Left cardiac atrium (tissue), 4 donors: ENCODE measurements at regions not wholly inside any gene's neighbourhood (a gene's known extent, or its start where the extent isn't known, plus 50 kb on each side); places are given as distances from the start of the nearest gene placed in this dataset.

ENCODE experiments used
- ATAC-seq, 2 donors: fragments of 200-7000 bp; cut with Tn5 transposase; one replicate each; pipeline ENCODE4 v1.9.1; 2020; ENCODE audit warnings: mild to moderate bottlenecking in 2 of 2, moderate library complexity in 2 of 2
- DNase-seq: peaks from one replicate; pipeline ENCODE4 v3.0.0-alpha.2; 2020
- intact Hi-C, 2 donors: fragments of 100-400 bp; cut with DNase I; formaldehyde crosslinking; loops; one replicate each; pipeline versions ENCODE4 v1.14.1 to v1.15.1; 2022 to 2023
- donor health status: DM: no; HTN: yes; CAD: no.
- donor health status: DM: no; HTN: yes; CAD: no; lungs with severe emphysema.
- donor health status: DM: yes; HTN: yes; CAD: no.
- donor health status: Dilated cardiomyopathy.

DNA sequence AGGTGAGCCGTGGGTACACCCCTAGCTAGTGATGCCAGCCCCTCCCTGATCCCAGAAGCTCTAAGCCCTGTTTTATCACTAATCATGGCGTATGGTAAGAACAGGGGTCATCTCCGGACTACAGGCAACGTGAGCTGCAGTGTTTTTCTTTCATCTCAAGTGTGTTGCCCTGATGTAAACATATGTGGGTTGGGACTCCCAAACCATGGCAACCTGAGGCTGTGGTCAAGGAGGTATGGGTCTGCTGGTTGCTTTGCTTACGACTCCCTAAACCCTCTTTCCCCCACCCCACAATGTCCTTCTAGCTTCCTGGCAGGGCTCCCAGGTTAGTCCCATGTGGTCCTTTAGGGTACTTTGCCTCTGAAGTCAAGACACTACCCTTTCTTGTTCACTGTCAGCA is 53.6 kb upstream of the AFF3 start:
- ATAC-seq (no peak), DNase-seq (no peak)
- intact Hi-C loops, result no loop called here

DNA sequence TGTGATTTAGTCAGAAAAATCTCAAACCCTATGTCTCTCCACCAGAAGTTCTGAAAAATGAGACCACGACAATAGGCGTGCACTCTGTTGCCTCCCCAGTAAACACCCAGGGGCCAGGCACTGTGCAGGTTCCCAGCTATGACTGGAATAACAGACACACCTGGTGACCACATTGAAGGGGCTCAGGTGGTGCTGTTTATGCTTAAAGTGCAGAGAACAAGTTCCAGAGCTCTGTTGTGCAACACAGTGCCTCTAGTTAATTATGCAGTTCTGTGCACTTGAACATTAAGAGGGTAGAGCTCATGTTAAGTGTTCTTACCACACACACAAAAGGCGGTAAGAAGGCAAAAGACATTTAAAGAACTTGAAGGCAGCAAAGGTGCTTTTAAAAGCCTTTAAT is 52.6 kb upstream of the AFF3 start:
- DNase-seq (no peak), ATAC-seq (no peak)
- intact Hi-C loops, result no loop called here

DNA sequence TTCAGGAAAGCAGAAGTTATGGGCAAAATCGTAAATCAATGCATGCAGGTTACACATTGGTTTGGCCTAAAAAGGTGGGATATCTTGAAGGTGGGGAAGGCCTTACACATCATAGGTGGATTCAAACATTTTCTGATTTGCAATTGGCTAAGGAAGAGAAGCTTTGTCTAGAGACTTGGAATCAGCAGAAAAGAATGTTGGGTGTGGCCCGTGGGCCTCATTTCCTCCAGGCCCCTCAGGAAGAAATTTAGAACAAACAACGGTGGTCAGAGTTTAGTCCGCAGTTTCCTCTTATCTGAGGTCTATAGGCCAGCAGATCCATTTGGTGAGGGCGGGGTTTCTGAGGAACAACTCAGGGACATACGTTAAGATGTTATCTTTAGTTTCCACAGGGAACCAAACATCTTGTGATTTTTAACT is 50.9 kb upstream of the AFF3 start:
- no peak for ATAC-seq
- no peak for DNase-seq
- intact Hi-C loops, result no loop called here

DNA sequence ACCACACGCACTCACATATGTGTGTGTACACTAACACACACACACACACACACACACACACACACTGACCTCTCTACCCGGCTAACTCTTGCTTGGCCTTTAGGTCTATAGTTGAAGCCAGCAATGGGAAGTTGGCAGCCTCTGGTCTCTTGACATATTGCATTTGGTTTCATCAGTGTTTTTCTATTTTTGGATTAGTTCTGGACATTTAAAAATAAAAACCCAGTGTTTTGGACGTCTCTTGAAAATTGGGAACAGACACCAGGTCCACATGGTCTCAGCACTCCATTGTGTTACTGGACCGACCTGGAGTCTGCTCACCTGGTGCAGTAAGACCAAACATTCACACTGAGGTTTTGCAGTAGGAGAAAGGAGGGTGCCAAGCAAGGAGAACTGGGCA is 50.4 kb upstream of the AFF3 start:
- ATAC-seq, result peak in 1 of 2 donors; percentile 53
- intact Hi-C loops, result no loop called here
- DNase-seq, result no peak

DNA sequence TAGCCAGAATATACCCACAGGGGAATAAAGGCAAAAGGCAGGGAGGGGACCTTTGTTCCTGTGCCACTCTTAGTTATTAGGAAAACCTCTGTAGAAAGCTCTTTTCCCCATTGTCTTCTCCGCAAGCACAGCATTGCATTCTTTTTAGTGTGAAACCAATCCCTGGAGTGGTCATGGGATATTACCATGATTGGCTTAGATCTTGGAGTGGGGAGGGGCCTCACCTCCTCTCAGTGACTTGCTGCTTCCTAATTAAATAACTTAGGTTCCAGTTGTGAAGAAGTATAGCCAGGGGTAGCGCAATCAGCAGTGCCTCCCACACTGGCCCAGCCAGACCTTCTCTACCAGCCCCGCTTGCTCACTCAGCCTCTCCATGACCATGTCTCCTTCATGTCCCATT is 49.9 kb upstream of the AFF3 start:
- ATAC-seq (no peak), DNase-seq (no peak)
- intact Hi-C loops, result no loop called here
